Activated T-helper 2 cell treated with anti-CD3 and anti-CD28 coated beads, Interferon-gamma antibody, Interleukin-2, Interleukin-4, amounts not matched to agents 10 μg/mL and 5 μg/mL and 100 μg/mL, durations not matched to agents 14 hours and 24 hours and 36 hours (primary cell): ENCODE measurements at regions not wholly inside any gene's neighbourhood (a gene's known extent, or its start where the extent isn't known, plus 50 kb on each side); places are given as distances from the start of the nearest gene placed in this dataset.
"Not testable (repeated sequence)": the region's sequence is repeated elsewhere in the genome, so short reads cannot be mapped to it uniquely, and the experiment has no call there.

Source experiments
- DNase-seq: peaks from one replicate; pipeline ENCODE4 v3.0.0; 2021; ENCODE audit warnings: low spot score
- H3K27ac Mint-ChIP-seq: one replicate; pipeline ENCODE4 v1.8.0; 2021; ENCODE audit warnings: mixed read lengths
- H3K27me3 Mint-ChIP-seq: one replicate; pipeline ENCODE4 v1.8.0; 2021; ENCODE audit warnings: low read depth, mixed read lengths
- H3K36me3 Mint-ChIP-seq: one replicate; pipeline ENCODE4 v1.8.0; 2021; ENCODE audit warnings: low read depth, mixed read lengths
- H3K4me1 Mint-ChIP-seq: one replicate; pipeline ENCODE4 v1.8.0; 2021; ENCODE audit warnings: low read depth, mixed read lengths
- H3K4me3 Mint-ChIP-seq: one replicate; pipeline ENCODE4 v1.8.0; 2021; ENCODE audit warnings: low read depth, mild to moderate bottlenecking, moderate library complexity, mixed read lengths
- H3K9me3 Mint-ChIP-seq: one replicate; pipeline ENCODE4 v1.8.0; 2021; ENCODE audit warnings: mixed read lengths
- intact Hi-C: fragments of 100-400 bp; cut with micrococcal nuclease; formaldehyde crosslinking; loops from one replicate; pipeline ENCODE4 v1.15.1; 2023

GRCh38 chr2:216746268-216746667, 50.9 kb upstream of the IGFBP5 start:
- H3K9me3 Mint-ChIP-seq, H3K4me1 Mint-ChIP-seq, H3K4me3 Mint-ChIP-seq, DNase-seq, H3K27ac Mint-ChIP-seq, H3K36me3 Mint-ChIP-seq, intact Hi-C loops: not testable (repeated sequence)
- peaks cover 37% of the 10 kb centered on the region for H3K27me3 Mint-ChIP-seq

DNA sequence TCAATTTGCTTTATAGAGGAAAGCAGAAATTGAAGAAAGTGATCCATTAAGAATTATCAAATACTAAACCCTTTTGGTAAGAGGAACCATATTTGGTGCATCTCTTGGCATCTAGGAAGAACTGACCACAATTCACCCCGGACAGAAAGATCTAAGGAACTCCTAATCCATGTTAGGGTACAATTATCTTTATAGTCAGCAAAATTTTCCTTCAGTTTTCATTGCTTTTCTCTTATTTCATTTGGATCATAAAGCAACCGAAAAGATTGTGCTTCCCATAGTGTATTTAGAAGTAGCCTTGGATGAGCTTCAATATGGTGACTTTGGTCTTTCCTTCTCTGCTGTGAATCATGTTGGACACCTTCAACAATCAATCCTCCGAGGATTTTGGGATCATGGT, 50.1 kb upstream of the IGFBP5 start:
- no peaks in the 10 kb centered on the region for H3K4me1 Mint-ChIP-seq
- no peaks in the 10 kb centered on the region for H3K36me3 Mint-ChIP-seq
- H3K9me3 Mint-ChIP-seq = no peaks in the 10 kb centered on the region
- H3K27ac Mint-ChIP-seq = no peak overlapping the region
- peaks cover 33% of the 10 kb centered on the region for H3K27me3 Mint-ChIP-seq
- H3K4me3 Mint-ChIP-seq = no peak overlapping the region
- DNase-seq = no peak
- intact Hi-C loops = no loop called here
